ES-I3 (cell line): ENCODE measurements at regions not wholly inside any gene's neighbourhood (a gene's known extent, or its start where the extent isn't known, plus 50 kb on each side); places are given as distances from the start of the nearest gene placed in this dataset.
"Not testable (repeated sequence)": the region's sequence is repeated elsewhere in the genome, so short reads cannot be mapped to it uniquely, and the experiment has no call there.

ENCODE experiments used
- H3K36me3 ChIP-seq: 2 replicates; pipeline ENCODE4 v1.6.1; 2013; ENCODE audit warnings: mild to moderate bottlenecking, low read length, control low read depth, moderate library complexity; ENCODE audit not compliant: insufficient read depth
- H3K4me1 ChIP-seq: 2 replicates; pipeline ENCODE4 v1.6.1; 2013; ENCODE audit warnings: mild to moderate bottlenecking, control low read depth, low read length; ENCODE audit not compliant: insufficient read depth
- H3K9ac ChIP-seq: 2 replicates; pipeline ENCODE4 v1.6.1; 2013; ENCODE audit warnings: low read depth, mild to moderate bottlenecking, low read length, moderate library complexity
- H3K9me3 ChIP-seq: 2 replicates; pipeline ENCODE4 v1.6.1; 2013; ENCODE audit warnings: mild to moderate bottlenecking, low read length, moderate library complexity; ENCODE audit not compliant: control insufficient read depth, insufficient read depth

DNA sequence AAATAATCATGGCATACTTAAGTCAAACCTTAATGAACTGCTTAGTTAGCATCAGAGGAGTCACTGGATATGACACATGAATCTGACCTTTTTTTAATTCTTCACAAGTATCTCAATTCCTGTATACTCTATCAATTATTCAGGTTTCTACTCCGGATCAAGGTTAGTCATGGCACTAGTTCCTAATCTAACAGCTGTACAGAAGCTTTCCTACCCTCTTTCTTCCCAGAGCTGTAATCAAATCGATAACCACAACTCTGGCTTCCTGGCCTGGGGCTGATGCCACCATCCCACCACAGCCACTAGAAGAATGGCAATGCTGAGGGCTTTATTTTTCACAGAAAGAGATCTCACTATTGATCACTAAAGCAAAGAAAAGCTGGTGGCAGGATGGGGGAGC, 718.5 kb downstream of the SMARCA1 start:
- no peaks in the 10 kb centered on the region for H3K36me3 ChIP-seq

DNA sequence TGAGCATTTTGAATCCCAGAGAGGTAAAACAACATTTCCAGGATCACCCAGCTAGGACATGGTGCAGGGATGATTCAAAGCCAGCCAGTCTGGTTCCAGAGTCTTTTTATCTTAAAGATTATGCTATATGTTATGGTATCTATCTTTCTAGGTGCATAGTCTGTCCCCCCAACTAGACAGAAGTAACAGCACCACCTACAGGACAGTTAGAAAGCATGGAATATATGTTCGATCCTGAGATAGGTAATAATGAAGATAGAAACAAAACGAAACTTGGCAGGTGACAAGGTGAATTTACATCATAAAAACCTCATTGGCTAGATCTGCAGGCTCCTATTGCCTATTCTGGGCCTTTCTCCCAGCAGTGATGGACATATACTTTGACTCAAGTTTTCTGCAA, 723.2 kb downstream of the SMARCA1 start:
- no peaks in the 10 kb centered on the region for H3K4me1 ChIP-seq

More for the DNA sequence above, 718.5 kb downstream of the SMARCA1 start:
- Histone ChIP-seq H3K4me1 (no peaks in the 10 kb centered on the region), H3K9me3 (peaks cover 5% of the 10 kb centered on the region), H3K9ac (no peak overlapping the region)

DNA sequence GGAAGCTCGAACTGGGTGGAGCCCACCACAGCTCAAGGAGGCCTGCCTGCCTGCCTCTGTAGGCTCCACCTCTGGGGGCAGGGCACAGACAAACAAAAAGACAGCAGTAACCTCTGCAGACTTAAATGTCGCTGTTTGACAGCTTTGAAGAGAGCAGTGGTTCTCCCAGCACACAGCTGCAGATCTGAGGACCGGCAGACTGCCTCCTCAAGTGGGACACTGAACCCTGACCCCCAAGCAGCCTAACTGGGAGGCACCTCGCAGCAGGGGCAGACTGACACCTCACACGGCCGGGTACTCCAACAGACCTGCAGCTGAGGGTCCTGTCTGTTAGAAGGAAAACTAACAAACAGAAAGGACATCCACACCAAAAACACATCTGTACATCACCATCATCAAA, 730.9 kb upstream of the ACTRT1 start:
- not testable (repeated sequence) for H3K9ac ChIP-seq, H3K36me3 ChIP-seq, H3K4me1 ChIP-seq

More for the DNA sequence above, 723.2 kb downstream of the SMARCA1 start:
- no peak overlapping the region for H3K9ac ChIP-seq
- no peaks in the 10 kb centered on the region for H3K36me3 ChIP-seq
- no peaks in the 10 kb centered on the region; the same call in 1 of the 2 replicates for H3K9me3 ChIP-seq

DNA sequence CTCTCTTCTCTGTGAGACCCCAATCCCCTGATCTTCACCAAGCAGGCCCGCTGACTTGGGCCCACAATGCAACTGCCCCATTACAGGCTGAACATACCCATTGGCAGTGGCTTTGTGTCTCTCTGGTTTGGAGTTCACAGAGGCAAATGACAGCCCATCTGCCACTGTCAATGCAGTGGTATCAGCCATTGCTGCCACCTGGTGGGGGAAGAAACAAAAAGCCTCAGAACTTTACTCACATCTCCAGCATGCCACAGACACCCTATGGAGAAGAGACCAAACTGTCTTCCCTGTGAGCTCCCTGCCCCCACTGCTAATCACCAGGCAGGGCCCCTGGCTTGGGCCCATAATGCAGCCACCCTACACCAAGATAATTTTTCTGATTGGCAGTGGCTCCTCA, 729.3 kb upstream of the ACTRT1 start:
- Histone ChIP-seq H3K9me3 (no peaks in the 10 kb centered on the region), H3K36me3 (no peaks in the 10 kb centered on the region), H3K9ac (no peak overlapping the region), H3K4me1 (0 out of 2 replicates have a peak, but pooled peaks cover 5% of the 10 kb centered on the region)

More for the DNA sequence above, 730.9 kb upstream of the ACTRT1 start:
- not testable (repeated sequence) for H3K9me3 ChIP-seq

DNA sequence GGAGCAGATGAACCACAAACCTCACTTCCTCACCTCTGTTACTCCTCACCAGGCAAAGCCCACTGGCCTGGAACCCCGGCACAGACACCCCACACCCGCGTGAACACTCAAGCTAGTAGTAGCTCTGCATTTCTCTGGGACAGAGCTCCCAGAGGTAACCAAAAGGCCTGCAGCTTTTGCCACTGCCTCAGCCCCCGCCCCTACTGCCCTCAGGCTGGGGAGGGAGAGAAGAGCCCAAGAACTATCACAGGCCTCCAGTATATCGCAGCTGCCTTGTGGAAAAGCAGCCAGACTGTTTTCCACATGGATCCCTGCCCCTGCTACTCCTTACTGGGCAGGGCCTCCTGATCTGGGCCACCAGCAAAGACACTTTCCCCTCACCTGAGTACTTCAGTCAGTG, 728.7 kb upstream of the ACTRT1 start:
- Histone ChIP-seq H3K9ac (no peak overlapping the region), H3K36me3 (no peaks in the 10 kb centered on the region), H3K9me3 (no peaks in the 10 kb centered on the region), H3K4me1 (0 out of 2 replicates have a peak, but pooled peaks cover 5% of the 10 kb centered on the region)

DNA sequence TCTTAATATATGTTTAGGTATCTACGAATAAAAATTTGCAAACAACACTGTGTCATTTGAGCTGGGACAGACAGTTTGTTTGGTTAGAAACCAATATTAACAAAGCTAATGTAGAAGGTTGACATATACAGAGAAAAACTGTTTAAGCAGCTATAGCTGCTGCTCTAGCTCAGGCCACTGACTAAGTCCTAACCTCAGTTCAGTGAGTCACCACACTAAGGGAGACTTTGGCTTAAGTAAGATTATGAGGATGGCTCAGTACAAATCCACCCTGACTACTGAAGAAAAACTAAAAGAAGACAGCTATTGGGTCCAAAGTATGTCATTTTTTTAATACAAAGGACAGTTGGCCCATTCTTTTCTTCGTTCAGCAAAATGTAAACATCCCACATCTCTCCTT, 717.3 kb upstream of the ACTRT1 start:
- H3K9ac ChIP-seq, result no peak overlapping the region
- peaks cover 5% of the 10 kb centered on the region; the same call in 1 of the 2 replicates for H3K9me3 ChIP-seq
- H3K4me1 ChIP-seq, result no peaks in the 10 kb centered on the region
- no peaks in the 10 kb centered on the region for H3K36me3 ChIP-seq

DNA sequence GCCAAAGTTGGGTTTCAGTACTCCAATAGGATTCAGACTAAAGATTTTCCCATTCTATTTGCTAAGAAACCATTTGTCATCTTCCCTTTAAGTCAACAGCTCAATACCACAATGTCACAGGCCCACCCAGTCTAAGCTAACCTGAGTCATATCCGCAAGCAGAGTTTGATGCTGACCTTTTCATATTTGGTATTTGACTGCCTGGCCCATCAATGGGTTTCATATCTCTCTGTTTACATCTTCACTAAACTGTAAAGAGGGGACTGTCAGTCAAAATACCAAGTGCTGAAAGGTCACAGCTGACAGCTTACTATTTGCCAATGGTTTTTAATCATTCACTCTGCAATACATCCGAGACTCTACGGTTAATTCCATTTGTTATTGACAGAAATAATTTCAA, 707.5 kb upstream of the ACTRT1 start:
- Histone ChIP-seq H3K9ac (no peak overlapping the region), H3K4me1 (no peaks in the 10 kb centered on the region; the same call in 1 of the 2 replicates), H3K9me3 (no peaks in the 10 kb centered on the region), H3K36me3 (no peaks in the 10 kb centered on the region)

DNA sequence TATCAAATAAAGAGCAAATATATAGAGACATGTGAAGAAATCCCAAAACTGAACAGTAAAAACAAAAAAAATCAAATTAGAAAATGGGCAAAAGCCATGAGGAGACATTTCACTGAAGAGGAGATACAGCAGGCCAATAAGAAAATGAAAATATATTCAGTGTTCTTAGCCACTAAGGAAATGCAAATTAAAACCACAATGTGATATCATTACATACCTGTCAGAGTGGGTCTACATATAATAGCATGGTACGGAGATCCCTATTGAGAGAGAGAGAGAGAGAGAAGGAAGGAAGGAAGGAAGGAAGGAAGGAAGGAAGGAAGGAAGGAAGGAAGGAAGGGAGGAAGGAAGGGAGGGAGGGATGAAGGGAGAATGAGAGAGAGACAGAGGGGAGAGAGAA, 707.0 kb upstream of the ACTRT1 start:
- Histone ChIP-seq H3K36me3 (no peaks in the 10 kb centered on the region), H3K9ac (no peak overlapping the region), H3K4me1 (no peaks in the 10 kb centered on the region; the same call in 1 of the 2 replicates), H3K9me3 (no peaks in the 10 kb centered on the region)

GRCh38 chrX:128754130-128754529, 701.9 kb upstream of the ACTRT1 start:
- Histone ChIP-seq H3K9ac (no peak overlapping the region), H3K4me1 (peaks cover 4% of the 10 kb centered on the region; the same call in 1 of the 2 replicates), H3K9me3 (no peaks in the 10 kb centered on the region), H3K36me3 (no peaks in the 10 kb centered on the region)

DNA sequence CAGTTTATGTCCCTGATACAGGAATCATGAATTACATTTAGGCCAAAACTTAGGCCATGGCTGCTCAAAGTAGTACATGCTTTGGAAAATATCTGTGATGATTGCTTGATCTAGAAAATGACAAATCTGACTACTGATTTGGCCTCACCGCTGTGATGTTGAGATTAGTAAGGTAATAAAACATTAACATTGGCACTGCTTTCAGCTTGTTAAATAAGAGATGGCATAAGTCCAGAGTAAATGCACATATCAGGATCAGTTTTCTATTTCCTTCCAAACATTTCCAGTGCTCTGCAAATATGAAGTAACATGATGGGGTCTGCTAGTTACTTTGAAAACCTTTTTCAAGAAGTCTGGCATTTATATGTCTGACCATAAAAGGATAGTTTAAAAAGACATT, 687.3 kb upstream of the ACTRT1 start:
- Histone ChIP-seq H3K9me3 (no peaks in the 10 kb centered on the region), H3K4me1 (no peaks in the 10 kb centered on the region), H3K36me3 (no peaks in the 10 kb centered on the region), H3K9ac (no peak overlapping the region)

GRCh38 chrX:128728943-128729342, 676.7 kb upstream of the ACTRT1 start:
- no peaks in the 10 kb centered on the region for H3K9me3 ChIP-seq

GRCh38 chrX:128717635-128718578, 665.7 kb upstream of the ACTRT1 start:
- no peaks in the 10 kb centered on the region for H3K9me3 ChIP-seq
- no peaks in the 10 kb centered on the region for H3K36me3 ChIP-seq
- no peaks in the 10 kb centered on the region for H3K4me1 ChIP-seq
- no peak overlapping the region for H3K9ac ChIP-seq

More at GRCh38 chrX:128728943-128729342, 676.7 kb upstream of the ACTRT1 start:
- H3K36me3 ChIP-seq, result no peaks in the 10 kb centered on the region
- no peaks in the 10 kb centered on the region for H3K4me1 ChIP-seq
- no peak overlapping the region for H3K9ac ChIP-seq

DNA sequence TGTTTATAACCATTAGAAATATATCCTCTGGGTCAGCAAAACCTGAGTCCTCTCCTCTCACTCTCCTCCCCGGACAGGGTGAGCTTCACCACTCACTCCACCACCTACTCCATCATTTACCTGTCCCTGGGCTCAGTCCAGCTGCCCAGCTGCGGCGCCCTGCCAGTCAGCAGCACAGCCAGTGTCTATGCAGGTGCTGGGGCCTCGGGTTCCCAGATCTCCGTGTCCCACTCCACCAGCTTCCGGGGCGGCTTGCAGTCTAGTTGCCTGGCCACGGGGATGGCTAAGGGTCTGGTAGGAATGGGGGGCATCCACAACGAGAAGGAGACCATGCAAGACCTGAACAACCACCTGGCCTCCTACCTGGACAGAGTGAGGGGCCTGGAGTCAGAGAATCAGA, 662.2 kb upstream of the ACTRT1 start:
- Histone ChIP-seq H3K9me3 (no peaks in the 10 kb centered on the region), H3K4me1 (no peaks in the 10 kb centered on the region), H3K9ac (no peak overlapping the region), H3K36me3 (no peaks in the 10 kb centered on the region)

DNA sequence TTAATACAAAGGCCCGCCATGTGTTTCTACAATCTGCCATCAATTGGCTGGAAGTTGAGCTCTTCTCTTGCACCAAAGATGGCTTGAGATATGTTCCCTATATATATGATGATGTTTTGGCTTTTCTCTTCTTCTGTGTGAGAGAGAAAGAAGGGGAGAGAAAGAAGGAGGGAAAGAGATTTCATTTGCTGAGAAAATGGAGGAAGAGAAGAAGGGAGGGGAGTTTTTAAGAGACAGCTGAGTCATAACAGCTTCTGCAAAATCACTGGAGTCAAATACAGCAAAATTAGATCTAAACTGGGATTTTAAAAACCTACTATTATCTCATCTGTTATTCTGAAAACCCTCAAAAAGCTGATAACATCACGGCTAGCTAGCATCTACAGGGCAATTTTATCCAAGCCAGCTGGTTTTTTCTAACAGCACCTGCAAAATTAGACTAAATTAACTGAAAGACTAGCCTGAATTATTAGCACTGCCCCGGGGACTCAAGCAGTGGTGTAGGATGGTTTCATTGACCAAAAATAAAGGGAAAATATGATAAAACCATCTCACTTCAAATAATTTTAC, 647.6 kb upstream of the ACTRT1 start:
- Histone ChIP-seq H3K9me3 (no peaks in the 10 kb centered on the region; the same call in 1 of the 2 replicates), H3K36me3 (no peaks in the 10 kb centered on the region), H3K4me1 (peaks cover 4% of the 10 kb centered on the region), H3K9ac (no peak overlapping the region)
